Colonic mucosa (tissue), 4 donors: ENCODE measurements at regions not wholly inside any gene's neighbourhood (a gene's known extent, or its start where the extent isn't known, plus 50 kb on each side); places are given as distances from the start of the nearest gene placed in this dataset.

Experiments
- DNase-seq: peaks from one replicate; pipeline ENCODE4 v3.0.0-alpha.2; 2020
- H3K27ac ChIP-seq: fragments of 200-600 bp; one replicate; pipeline ENCODE4 v1.8.0; 2021
- H3K27me3 ChIP-seq: fragments of 200-600 bp; one replicate; pipeline ENCODE4 v1.8.0; 2021
- H3K36me3 ChIP-seq: fragments of 200-600 bp; one replicate; pipeline ENCODE4 v1.8.0; 2021
- H3K4me1 ChIP-seq: fragments of 200-600 bp; one replicate; pipeline ENCODE4 v1.8.0; 2021; ENCODE audit warnings: mild to moderate bottlenecking
- H3K4me3 ChIP-seq: fragments of 200-600 bp; one replicate; pipeline ENCODE4 v1.8.0; 2021
- H3K9ac ChIP-seq, 2 donors: one replicate each; pipeline ENCODE4 v1.7.0; 2013; ENCODE audit warnings: control low read depth in 2 of 2, low read depth in 2 of 2, low read length in 2 of 2
- H3K9me3 ChIP-seq: fragments of 200-600 bp; one replicate; pipeline ENCODE4 v1.8.0; 2021
- CTCF ChIP-seq: fragments of 200-600 bp; IDR thresholded peaks from one replicate; pipeline ENCODE4 v1.8.0; 2022; ENCODE audit warnings: antibody characterized with exemption, mild to moderate bottlenecking
- intact Hi-C: fragments of 100-400 bp; cut with DNase I; formaldehyde crosslinking; loops from one replicate; pipeline ENCODE4 v1.14.1; 2022
- donor health status: healthy.
- donor health status: DM: no; HTN: no; CAD: no.
- donor health status: DM: no; HTN: no; CAD: no.

GRCh38 chr5:146995878-146996277 is 117.3 kb upstream of the PPP2R2B start:
- no peak for TF ChIP-seq CTCF
- Histone ChIP-seq H3K9me3 (no peaks in the 10 kb centered on the region), H3K4me1 (no peaks in the 10 kb centered on the region), H3K9ac (no peak overlapping the region), H3K36me3 (no peaks in the 10 kb centered on the region), H3K27ac (no peak overlapping the region), H3K27me3 (no peaks in the 10 kb centered on the region), H3K4me3 (no peak overlapping the region)
- DNase-seq: no peak
- intact Hi-C loops: no loop called here

GRCh38 chr5:147015405-147015804 is 136.8 kb upstream of the PPP2R2B start:
- no peak for TF ChIP-seq CTCF
- Histone ChIP-seq H3K9ac (no peak overlapping the region), H3K36me3 (no peaks in the 10 kb centered on the region), H3K27me3 (no peaks in the 10 kb centered on the region), H3K4me1 (no peaks in the 10 kb centered on the region), H3K4me3 (no peak overlapping the region), H3K9me3 (no peaks in the 10 kb centered on the region), H3K27ac (no peak overlapping the region)
- intact Hi-C loops: no loop called here
- no peak for DNase-seq

GRCh38 chr5:147017191-147017590 is 138.6 kb upstream of the PPP2R2B start:
- H3K27ac ChIP-seq: no peak overlapping the region
- TF ChIP-seq CTCF: no peak
- H3K27me3 ChIP-seq: no peaks in the 10 kb centered on the region
- no peak overlapping the region for H3K4me3 ChIP-seq
- H3K36me3 ChIP-seq: no peaks in the 10 kb centered on the region
- no peak for DNase-seq
- no peaks in the 10 kb centered on the region for H3K9me3 ChIP-seq
- H3K9ac ChIP-seq: no peak overlapping the region
- H3K4me1 ChIP-seq: no peaks in the 10 kb centered on the region
- intact Hi-C loops: no loop called here

GRCh38 chr5:147017621-147018020 is 139.1 kb upstream of the PPP2R2B start:
- Histone ChIP-seq H3K4me3 (no peak overlapping the region), H3K36me3 (no peaks in the 10 kb centered on the region), H3K27me3 (no peaks in the 10 kb centered on the region), H3K9me3 (no peaks in the 10 kb centered on the region), H3K4me1 (no peaks in the 10 kb centered on the region), H3K27ac (no peak overlapping the region), H3K9ac (no peak overlapping the region)
- TF ChIP-seq CTCF: no peak
- DNase-seq: no peak
- intact Hi-C loops: no loop called here

DNA sequence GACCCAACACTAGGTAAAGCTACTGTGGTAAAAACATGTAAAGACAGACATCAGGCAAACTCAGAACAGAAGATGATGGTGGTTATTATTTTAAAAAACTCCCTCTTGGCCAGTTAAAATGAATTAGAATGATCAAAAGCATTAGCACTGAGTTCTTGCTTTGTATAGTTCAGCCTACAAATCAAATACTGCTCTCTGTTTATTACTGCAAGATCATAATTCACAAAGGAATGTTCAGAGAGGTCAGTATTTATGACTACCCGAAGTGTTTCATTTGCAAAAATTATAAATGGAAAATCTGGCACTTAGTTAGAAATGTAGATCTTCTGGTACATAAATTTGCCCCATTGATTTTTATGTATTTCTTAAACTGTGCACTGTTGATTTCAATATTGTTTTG is 140.3 kb upstream of the PPP2R2B start:
- intact Hi-C loops: no loop called here
- H3K9me3 ChIP-seq: no peaks in the 10 kb centered on the region
- H3K4me1 ChIP-seq: no peaks in the 10 kb centered on the region
- no peak overlapping the region for H3K9ac ChIP-seq
- DNase-seq: no peak
- TF ChIP-seq CTCF: no peak
- H3K27me3 ChIP-seq: no peaks in the 10 kb centered on the region
- H3K36me3 ChIP-seq: no peaks in the 10 kb centered on the region
- H3K4me3 ChIP-seq: no peak overlapping the region
- H3K27ac ChIP-seq: no peak overlapping the region
